NB4 (cell line): ENCODE measurements at regions not wholly inside any gene's neighbourhood (a gene's known extent, or its start where the extent isn't known, plus 50 kb on each side); places are given as distances from the start of the nearest gene placed in this dataset.
"Not testable (repeated sequence)": the region's sequence is repeated elsewhere in the genome, so short reads cannot be mapped to it uniquely, and the experiment has no call there.

ENCODE experiments used
- DNase-seq: peaks from one replicate; pipeline ENCODE4 v3.0.0; 2010; ENCODE audit warnings: low read depth
- H3K4me3 ChIP-seq: one replicate; pipeline ENCODE4 v1.5.1; 2011; ENCODE audit warnings: mild to moderate bottlenecking, low read depth, low read length, moderate library complexity
- MYC ChIP-seq: IDR thresholded peaks from 2 replicates; pipeline ENCODE4 v1.6.1; 2011; ENCODE audit warnings: low read depth, low read length
- POLR2A ChIP-seq: IDR thresholded peaks from 2 replicates; pipeline ENCODE4 v1.6.1; 2011; ENCODE audit warnings: mild to moderate bottlenecking; ENCODE audit not compliant: insufficient read length; ENCODE audit errors: extremely low read depth
- TF ChIP-seq, protein P1 (sequence below): IDR thresholded peaks from 2 replicates; pipeline ENCODE4 v1.6.1; 2011; ENCODE audit warnings: low read depth, low read length
- TF ChIP-seq, protein P2 (sequence below): IDR thresholded peaks from one replicate; pipeline ENCODE4 v1.5.1; 2012; ENCODE audit warnings: low read depth, low read length

DNA sequence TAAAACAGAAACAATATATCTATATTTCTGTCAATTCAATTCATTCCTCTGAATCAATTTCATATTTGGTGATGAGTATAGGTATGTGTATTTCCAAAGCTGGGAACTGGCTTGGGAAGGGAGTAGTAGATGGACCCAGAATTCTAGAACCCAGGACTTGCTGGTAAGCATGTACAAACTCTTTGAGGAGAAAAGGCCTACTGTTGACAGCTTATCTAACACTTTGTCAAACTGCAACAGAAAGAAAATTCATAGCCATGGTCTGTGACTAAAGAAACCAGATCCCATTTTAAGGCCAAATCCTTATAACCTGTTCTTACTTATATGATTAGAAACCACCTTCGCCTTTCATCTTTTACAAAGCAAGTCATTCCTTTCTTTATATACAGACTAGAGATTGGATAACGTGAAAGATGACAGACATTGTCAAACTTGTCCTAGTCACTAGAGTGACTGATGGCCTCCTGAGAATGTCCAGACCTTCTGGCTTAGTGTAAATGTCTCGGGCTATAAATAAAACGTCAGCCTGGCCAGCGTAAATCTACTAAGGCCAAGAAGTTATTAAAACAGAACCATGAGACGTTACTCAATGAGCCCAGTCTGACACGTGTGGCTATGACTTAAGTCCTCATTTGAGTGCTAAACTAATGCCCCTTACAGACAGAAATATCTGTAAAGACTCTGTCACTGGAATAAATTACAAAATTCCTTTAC, 152.3 kb downstream of the ALDH8A1 start:
- no peak for DNase-seq
- TF ChIP-seq, protein P1, sequence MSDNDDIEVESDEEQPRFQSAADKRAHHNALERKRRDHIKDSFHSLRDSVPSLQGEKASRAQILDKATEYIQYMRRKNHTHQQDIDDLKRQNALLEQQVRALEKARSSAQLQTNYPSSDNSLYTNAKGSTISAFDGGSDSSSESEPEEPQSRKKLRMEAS, result no peak
- no peak for TF ChIP-seq POLR2A
- TF ChIP-seq, protein P2, sequence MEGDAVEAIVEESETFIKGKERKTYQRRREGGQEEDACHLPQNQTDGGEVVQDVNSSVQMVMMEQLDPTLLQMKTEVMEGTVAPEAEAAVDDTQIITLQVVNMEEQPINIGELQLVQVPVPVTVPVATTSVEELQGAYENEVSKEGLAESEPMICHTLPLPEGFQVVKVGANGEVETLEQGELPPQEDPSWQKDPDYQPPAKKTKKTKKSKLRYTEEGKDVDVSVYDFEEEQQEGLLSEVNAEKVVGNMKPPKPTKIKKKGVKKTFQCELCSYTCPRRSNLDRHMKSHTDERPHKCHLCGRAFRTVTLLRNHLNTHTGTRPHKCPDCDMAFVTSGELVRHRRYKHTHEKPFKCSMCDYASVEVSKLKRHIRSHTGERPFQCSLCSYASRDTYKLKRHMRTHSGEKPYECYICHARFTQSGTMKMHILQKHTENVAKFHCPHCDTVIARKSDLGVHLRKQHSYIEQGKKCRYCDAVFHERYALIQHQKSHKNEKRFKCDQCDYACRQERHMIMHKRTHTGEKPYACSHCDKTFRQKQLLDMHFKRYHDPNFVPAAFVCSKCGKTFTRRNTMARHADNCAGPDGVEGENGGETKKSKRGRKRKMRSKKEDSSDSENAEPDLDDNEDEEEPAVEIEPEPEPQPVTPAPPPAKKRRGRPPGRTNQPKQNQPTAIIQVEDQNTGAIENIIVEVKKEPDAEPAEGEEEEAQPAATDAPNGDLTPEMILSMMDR, result no peak
- TF ChIP-seq MYC, result no peak
- H3K4me3 ChIP-seq, result no peak overlapping the region

DNA sequence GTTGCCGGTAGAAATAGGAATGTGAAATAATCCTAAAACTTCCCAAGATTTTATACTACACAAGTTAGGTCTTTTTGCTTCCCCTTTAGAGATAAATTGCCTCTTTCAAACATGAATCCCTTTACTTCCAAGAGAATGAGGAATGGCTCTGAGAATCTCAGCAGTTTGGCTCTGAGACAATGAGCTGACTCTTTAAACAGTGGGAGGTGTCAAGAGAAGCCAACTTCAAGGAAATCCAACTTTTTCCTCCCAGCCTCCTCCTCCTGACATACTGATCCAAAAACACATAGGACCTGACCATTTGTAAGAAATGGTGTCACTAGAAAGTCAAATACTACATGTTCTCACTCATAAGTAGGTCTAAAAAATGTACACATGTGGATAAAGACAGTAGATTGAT, 154.2 kb downstream of the ALDH8A1 start:
- H3K4me3 ChIP-seq, result no peak overlapping the region
- no peak for DNase-seq
- TF ChIP-seq MYC, result no peak

DNA sequence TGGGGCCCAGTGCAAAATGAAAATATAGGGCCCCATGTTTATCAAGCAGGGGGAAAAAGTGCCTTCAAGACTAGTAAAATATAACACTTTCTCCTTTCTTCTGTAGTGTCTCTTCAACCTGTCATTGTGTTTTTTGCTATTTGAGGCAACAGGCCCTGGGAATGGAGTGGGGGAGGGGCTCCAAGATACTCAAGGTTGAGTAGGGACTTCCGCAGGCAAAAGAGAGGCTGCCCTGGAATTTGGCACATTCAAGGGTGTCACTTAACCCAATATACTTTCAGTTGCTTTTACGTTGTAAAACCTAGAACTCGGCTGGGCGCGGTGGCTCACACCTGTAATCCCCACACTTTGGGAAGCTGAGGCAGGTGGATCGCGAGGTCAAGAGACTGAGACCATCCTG, 154.9 kb downstream of the ALDH8A1 start:
- TF ChIP-seq, protein P1, result no peak
- TF ChIP-seq, protein P2, result no peak
- no peak for TF ChIP-seq MYC
- TF ChIP-seq POLR2A, result no peak
- DNase-seq, result no peak

DNA sequence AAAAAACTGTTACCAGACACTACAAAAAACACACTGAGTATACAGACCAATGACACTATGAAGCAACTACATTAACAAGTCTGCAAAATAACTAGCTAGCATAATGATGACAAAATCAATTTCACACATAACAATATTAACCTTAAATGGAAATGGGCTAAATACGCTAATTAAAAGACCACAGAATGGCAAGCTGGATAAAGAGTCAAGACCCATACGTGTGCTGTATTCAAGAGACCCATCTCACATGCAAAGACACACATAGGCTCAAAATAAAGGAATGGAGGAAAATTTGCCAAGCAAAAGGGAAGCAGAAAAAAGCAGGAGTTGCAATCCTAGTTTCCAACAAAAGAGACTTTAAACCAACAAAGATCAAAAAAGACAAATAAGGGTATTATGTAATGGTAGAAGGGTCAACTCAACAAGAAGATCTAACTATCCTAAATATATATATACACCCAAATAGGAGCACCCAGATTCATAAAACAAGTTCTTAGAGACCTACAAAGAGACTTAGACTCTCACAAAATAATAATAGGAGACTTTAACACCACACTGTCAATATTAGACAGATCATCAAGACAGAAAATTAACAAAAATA, 158.6 kb downstream of the ALDH8A1 start:
- not testable (repeated sequence) for H3K4me3 ChIP-seq

More for the DNA sequence above, 154.9 kb downstream of the ALDH8A1 start:
- H3K4me3 ChIP-seq, result no peak overlapping the region

DNA sequence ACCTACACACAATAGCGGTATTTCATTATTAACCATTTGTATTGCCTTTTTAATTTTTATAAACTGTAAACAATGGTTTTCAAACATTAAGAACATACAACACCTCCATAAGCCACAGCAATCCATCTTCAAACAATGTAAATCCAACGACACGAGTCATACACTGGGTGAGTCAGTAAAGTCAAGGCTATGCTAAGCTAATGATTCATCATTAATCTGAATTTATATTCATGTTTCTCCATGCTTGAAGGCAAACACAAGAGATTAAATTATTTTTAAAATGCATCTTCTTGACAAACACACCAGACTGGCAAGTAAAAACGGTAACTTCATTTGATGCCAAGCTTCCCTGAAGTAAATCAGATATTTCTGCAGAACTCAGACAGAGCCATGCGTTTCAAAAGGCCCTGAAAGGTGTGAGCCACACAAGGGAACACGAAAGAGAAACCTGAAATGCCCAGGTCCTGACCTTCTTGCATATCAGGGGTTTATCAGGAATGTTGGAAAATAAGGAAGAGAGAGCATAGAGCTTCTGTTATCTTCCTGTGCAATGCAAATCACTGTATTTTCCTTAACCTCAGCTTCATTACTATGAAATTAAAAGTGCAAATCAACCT, 162.5 kb downstream of the ALDH8A1 start:
- no peak overlapping the region for H3K4me3 ChIP-seq
- DNase-seq, result no peak
- TF ChIP-seq POLR2A (no peak), MYC (no peak)
- TF ChIP-seq, protein P1, result no peak

More for the DNA sequence above, 158.6 kb downstream of the ALDH8A1 start:
- DNase-seq, result not testable (repeated sequence)

DNA sequence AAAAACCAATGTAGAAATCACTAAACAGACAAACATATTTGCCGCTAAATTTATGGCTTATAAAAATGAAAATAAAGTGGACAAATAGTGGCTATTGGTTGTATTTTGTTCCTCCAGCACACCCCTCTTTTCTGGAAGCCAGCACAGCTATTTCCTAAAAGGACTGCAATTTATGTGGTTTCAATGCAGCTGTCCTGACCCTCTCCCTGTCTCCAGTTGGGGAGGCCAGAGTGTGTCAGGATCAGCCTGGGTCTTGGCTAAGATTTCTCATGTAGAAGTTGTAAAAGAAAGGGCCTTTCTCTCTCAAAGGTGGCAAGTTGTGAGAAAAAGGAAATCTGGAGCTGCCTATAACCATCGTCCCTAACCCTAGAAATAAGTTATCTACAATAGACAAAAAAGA, 165.6 kb downstream of the ALDH8A1 start:
- TF ChIP-seq, protein P1, result no peak
- TF ChIP-seq, protein P2, result no peak
- TF ChIP-seq MYC (no peak), POLR2A (no peak)
- no peak overlapping the region for H3K4me3 ChIP-seq
- no peak for DNase-seq

DNA sequence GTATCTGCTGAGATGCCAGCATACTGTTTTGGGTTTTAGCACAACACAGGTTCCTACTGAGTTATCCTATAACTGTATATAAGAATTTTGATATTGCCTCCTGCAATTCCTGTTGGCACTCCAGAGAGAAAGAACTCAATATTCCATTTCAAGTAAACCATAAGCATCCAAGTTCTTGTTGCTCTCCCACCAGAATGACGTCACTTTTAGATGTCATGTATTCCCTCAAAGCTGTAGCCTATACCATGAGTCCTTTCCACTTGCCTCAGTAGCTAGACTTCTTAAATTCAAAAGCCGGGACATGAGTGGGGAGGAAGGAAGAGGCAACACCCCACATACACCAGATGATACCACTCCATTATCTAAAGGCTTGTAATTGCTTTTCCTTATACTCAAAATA, 171.5 kb downstream of the ALDH8A1 start:
- DNase-seq, result no peak
- TF ChIP-seq, protein P1, result no peak
- TF ChIP-seq POLR2A (no peak), MYC (no peak)
- TF ChIP-seq, protein P2, result no peak

More for the DNA sequence above, 171.5 kb downstream of the ALDH8A1 start:
- no peak overlapping the region for H3K4me3 ChIP-seq
